Stimulated activated CD4-positive, alpha-beta T cell treated with anti-CD3 and anti-CD28 coated beads, Interleukin-15, amount 100 ng/mL, for 24 hours (primary cell): ENCODE measurements at regions not wholly inside any gene's neighbourhood (a gene's known extent, or its start where the extent isn't known, plus 50 kb on each side); places are given as distances from the start of the nearest gene placed in this dataset.
"Not testable (repeated sequence)": the region's sequence is repeated elsewhere in the genome, so short reads cannot be mapped to it uniquely, and the experiment has no call there.

Experiments
- DNase-seq: peaks from one replicate; pipeline ENCODE4 v3.0.0-alpha.2; 2020

DNA sequence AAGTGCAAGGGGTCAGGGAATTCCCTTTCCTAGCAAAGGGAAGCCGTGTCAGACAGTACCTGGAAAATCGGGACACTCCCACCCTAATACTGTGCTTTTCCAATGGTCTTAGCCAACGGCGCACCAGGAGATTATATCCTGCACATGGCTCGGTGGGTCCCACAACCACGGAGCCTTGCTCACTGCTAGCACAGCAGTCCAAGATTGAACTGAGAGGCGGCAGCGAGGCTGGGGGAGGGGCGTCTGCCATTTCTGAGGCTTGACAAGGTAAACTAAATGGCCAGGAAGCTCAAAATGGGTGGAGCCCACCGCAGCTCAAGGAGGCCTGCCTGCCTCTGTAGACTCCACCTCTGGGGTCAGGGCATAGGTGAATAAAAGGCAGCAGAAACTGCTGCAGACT is 76.5 kb upstream of the LINC00632 start:
- DNase-seq: not testable (repeated sequence)

DNA sequence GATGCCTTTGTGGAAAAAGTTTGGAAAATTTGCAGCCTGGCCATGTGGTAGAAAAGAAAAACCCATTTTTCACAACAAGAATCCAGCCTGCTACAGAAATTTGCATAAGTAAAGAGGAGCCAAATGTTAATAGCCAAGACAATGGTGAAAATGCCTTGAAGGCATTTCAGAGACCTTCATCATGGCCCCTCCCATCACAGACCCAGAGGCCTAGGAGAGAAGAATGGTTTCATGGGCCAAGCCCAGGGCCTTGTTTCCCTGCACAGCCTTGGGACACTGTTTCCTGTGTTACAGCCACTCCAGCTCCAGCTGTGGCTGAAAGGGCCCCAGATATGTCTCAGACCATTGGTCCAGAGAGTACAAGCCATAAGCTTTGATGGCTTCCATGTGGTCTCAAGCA is 101.4 kb upstream of the LINC00632 start:
- no peak for DNase-seq

DNA sequence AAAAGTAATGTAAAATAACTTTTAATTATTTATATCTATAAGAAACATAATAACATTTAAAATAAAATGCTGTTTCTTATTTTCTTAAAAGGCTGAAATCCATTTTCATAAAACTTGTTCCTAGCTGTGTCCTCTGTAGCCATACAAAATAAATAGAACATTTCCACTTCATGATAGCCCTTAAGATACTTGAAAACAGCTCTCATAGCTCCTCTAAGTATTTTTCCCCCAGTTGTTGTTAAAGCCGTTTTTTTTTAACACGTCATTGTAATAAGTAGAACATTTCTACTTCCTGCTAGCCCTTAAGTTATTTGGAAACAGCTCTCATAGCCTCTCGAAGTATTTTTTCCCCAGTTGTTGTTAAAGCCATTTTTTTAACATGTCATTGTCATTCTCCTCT is 97.3 kb upstream of the SOX3 start:
- DNase-seq: no peak

DNA sequence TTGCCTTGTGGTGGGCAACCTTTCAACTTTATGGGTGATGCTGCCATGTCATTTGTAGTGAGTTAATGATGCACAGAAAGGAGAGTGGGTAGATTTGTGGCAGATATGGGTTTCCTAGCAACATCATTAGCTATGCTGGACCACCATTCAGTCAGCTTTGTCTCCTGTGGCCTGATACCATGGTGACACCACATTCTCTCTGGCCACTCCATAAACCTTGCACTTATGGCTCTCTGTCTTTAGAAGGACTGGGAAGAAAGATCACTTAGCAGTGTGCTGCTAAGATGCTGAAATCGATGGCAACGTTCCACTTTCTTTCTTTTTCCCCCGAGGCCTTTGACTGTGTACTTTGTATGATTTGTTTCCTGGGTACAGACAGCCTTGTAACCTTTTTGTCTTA is 95.0 kb upstream of the SOX3 start:
- DNase-seq: no peak

DNA sequence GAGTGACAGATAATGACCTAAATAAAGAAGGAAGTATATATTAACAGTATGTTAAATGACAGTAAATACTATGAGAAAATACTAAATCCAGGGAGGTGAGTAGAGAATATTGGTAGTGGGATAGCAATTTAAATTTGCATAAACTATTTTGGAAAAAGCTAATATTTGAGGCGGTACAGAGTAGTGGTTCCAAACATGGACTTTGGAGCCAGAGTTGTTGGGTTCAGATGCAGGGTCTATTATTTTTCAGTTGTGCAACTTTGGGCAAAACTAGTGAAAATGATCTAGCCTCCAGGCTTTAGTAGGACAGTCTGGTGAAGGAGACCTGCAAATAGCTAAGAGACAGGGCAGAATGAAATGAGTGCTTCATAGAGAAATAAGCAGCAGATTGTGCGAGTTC is 84.8 kb upstream of the SOX3 start:
- no peak for DNase-seq

DNA sequence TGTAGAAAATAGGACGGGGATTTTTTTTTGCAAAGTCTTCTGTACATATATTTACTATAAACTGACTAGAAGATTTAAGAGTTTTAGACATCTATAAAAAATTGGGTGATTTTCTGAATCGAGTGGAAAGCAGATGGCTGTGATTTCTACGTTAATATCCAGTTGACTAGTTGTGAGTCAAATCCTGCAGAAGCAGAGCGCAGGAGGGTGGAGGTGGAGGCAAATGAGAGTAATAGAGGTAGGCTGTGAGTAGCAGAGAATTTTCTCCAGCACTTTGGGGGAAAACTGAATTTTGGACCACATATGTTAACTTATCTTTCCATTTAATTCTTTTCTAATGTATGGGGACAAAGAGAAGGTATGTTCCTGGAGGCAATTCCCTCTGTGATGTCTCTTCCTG is 82.1 kb upstream of the SOX3 start:
- DNase-seq: no peak

- DNase-seq: no peak
Measured at GRCh38 chrX:140580478-140580877, 75.6 kb upstream of the SOX3 start.

DNA sequence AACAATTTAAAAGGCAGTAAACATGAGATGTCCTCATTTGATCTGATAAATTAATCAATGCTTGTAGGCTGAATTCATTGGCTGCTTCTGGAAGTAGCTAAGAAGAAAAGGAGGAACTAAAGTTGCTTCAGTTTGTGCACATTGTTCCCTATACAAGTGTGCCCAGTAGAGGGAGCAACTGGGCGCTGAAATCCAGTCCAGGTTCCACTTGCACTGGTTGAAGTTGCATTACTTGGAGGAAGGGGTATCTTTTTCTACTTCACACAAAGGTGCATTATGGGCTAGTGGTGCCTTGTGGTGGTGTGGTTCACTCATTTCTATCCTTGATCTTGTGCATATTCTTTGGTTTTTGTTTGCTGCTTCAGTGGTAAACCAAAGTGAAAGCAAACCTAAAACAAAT is 67.9 kb upstream of the SOX3 start:
- peak; percentile 4 for DNase-seq

DNA sequence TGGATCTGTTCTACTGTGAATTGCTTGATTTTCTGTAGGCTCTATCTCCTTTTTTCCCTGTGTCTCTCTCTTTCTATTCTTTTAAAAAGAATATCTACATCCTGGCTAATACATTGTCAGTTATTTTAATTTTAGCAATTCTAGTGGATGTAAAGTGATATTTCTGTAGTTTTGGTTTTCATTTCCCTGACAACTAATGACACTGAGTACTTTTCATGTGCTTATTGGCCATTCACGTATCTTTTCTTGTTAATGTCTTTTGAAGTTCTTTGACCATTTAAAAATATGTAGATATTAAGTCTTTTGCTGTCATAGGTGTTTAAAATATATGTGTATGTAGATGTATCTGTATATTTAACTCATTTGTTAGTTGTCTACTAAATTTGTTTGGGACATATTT is 59.0 kb upstream of the SOX3 start:
- DNase-seq: no peak
